ENCODE measurements at regions not wholly inside any gene's neighbourhood (a gene's known extent, or its start where the extent isn't known, plus 50 kb on each side); places are given as distances from the start of the nearest gene placed in this dataset.
A peak's percentile ranks its signal among the peaks of the same experiment; 100 is the strongest.

DNA sequence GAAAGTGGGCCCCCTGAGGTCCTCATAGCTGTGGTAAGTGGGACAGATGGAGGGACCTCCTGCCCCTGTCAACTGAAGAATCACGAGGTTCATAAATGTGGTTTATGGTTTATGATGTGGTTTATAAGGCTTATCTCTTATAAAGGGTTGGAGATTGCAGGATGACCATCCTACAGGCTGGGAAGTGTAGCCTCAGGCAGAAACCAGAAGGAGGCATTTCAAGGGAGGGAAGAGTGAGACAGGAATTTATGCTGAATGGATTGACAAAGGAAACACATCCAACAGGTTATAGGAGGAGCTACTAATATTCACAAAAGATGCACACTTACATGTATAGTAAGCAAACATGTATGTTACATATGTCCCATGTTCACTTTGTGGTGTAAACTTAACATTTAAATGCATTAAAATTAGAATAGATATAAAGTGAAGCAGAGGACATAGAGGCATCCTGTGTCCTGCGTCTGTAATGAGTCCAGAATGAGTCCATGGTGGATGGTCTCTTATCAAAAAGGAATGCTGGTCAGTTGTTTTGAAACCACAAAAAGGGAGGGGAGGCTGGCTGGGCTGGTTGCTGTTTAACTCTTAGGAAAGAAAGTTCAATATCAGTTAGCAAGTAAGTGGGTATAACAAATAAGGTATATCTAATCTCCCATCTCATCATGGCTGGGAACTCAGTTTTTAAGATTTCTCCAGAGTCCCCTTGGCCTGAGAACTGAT, 149.0 kb upstream of the RMST start:
- no peak for TF ChIP-seq EZH2 (IDR thresholded peaks at IDR 0.05; ENCODE audit: borderline replicate concordance)
- TF ChIP-seq, protein P1, sequence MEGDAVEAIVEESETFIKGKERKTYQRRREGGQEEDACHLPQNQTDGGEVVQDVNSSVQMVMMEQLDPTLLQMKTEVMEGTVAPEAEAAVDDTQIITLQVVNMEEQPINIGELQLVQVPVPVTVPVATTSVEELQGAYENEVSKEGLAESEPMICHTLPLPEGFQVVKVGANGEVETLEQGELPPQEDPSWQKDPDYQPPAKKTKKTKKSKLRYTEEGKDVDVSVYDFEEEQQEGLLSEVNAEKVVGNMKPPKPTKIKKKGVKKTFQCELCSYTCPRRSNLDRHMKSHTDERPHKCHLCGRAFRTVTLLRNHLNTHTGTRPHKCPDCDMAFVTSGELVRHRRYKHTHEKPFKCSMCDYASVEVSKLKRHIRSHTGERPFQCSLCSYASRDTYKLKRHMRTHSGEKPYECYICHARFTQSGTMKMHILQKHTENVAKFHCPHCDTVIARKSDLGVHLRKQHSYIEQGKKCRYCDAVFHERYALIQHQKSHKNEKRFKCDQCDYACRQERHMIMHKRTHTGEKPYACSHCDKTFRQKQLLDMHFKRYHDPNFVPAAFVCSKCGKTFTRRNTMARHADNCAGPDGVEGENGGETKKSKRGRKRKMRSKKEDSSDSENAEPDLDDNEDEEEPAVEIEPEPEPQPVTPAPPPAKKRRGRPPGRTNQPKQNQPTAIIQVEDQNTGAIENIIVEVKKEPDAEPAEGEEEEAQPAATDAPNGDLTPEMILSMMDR (IDR thresholded peaks at IDR 0.05; ENCODE audit: poor library complexity), result no peak
- no peak for TF ChIP-seq EZH2phosphoT487 (IDR thresholded peaks at IDR 0.05; ENCODE audit: low read depth, severe bottlenecking, unreplicated experiment)
- H3K9me3 ChIP-seq (ENCODE audit: low read depth), result no peaks in the 10 kb centered on the region
- no peak overlapping the region for H3K4me2 ChIP-seq

GRCh38 chr12:97316321-97316720, 146.3 kb upstream of the RMST start:
- H3K27ac ChIP-seq, result no peak overlapping the region
- H3K4me2 ChIP-seq, result no peak overlapping the region
- no peaks in the 10 kb centered on the region for H4K20me1 ChIP-seq (ENCODE audit: insufficient read depth, poor library complexity, severe bottlenecking)
- no peak overlapping the region for H3K4me3 ChIP-seq
- WGBS (ENCODE audit: low lambda C conversion rate, missing lambda C conversion rate), result 79% methylated on average over 2 of the region's 2 CpGs
- no peak overlapping the region for H2AFZ ChIP-seq
- no peaks in the 10 kb centered on the region for H3K79me2 ChIP-seq
- H3K27me3 ChIP-seq, result no peaks in the 10 kb centered on the region
- no peaks in the 10 kb centered on the region for H3K36me3 ChIP-seq (replicated peaks; ENCODE audit: insufficient read depth, low read depth)
- no peaks in the 10 kb centered on the region for H3K9me2 ChIP-seq (replicated peaks; ENCODE audit: insufficient read depth)
- H3K9me3 ChIP-seq (ENCODE audit: low read depth), result no peaks in the 10 kb centered on the region
- DNase-seq (ENCODE audit: low spot score), result peak; percentile 19
- H3K4me1 ChIP-seq (ENCODE audit: insufficient read depth), result peaks cover 6% of the 10 kb centered on the region
- TF ChIP-seq EZH2 (IDR thresholded peaks at IDR 0.05; ENCODE audit: borderline replicate concordance) (no peak), EZH2phosphoT487 (IDR thresholded peaks at IDR 0.05; ENCODE audit: low read depth, severe bottlenecking, unreplicated experiment) (no peak)
- TF ChIP-seq, protein P1 (IDR thresholded peaks at IDR 0.05; ENCODE audit: poor library complexity), result no peak

More for the DNA sequence above, 149.0 kb upstream of the RMST start:
- Histone ChIP-seq H3K9me2 (replicated peaks; ENCODE audit: insufficient read depth) (no peaks in the 10 kb centered on the region), H3K27ac (no peak overlapping the region), H3K79me2 (no peaks in the 10 kb centered on the region), H3K4me3 (no peak overlapping the region), H3K36me3 (replicated peaks; ENCODE audit: insufficient read depth, low read depth) (no peaks in the 10 kb centered on the region), H3K4me1 (ENCODE audit: insufficient read depth) (peaks cover 6% of the 10 kb centered on the region), H2AFZ (no peak overlapping the region), H4K20me1 (ENCODE audit: insufficient read depth, poor library complexity, severe bottlenecking) (no peaks in the 10 kb centered on the region), H3K27me3 (no peaks in the 10 kb centered on the region)
- DNase-seq (ENCODE audit: low spot score), result peak; percentile 16
- 21% methylated on average over 2 of the region's 2 CpGs for WGBS (ENCODE audit: low lambda C conversion rate, missing lambda C conversion rate)

DNA sequence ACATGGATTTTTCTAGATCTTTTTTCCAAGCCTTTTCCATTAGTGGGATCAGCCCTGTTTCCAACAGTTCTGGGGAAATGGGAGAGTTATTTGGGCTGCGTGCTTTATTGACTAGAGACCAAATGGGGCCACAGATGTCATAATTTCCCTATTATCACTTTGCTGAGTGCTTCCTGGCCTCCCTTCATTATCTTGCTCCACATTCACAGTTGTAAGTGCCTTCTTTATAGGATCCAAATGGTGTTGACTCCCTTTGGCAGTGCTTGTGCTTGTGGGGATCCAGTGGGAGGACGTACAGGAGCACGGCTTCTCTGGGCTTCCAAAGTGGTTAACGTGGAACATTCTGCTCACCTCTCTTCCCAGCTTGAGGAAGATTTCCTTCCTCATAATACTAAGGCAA, 141.0 kb upstream of the RMST start:
- Histone ChIP-seq H3K4me2 (no peak overlapping the region), H3K4me1 (ENCODE audit: insufficient read depth) (peaks cover 5% of the 10 kb centered on the region), H3K9me3 (ENCODE audit: low read depth) (no peaks in the 10 kb centered on the region), H4K20me1 (ENCODE audit: insufficient read depth, poor library complexity, severe bottlenecking) (no peaks in the 10 kb centered on the region), H3K9me2 (replicated peaks; ENCODE audit: insufficient read depth) (no peaks in the 10 kb centered on the region), H2AFZ (no peak overlapping the region), H3K36me3 (replicated peaks; ENCODE audit: insufficient read depth, low read depth) (no peaks in the 10 kb centered on the region), H3K27ac (no peak overlapping the region), H3K4me3 (no peak overlapping the region), H3K27me3 (peaks cover 3% of the 10 kb centered on the region), H3K79me2 (no peaks in the 10 kb centered on the region)
- 77% methylated on average over 4 of the region's 4 CpGs for WGBS (ENCODE audit: low lambda C conversion rate, missing lambda C conversion rate)
- TF ChIP-seq EZH2phosphoT487 (IDR thresholded peaks at IDR 0.05; ENCODE audit: low read depth, severe bottlenecking, unreplicated experiment), result no peak
- TF ChIP-seq, protein P1 (IDR thresholded peaks at IDR 0.05; ENCODE audit: poor library complexity), result no peak
- TF ChIP-seq EZH2 (IDR thresholded peaks at IDR 0.05; ENCODE audit: borderline replicate concordance), result no peak
- no peak for DNase-seq (ENCODE audit: low spot score)
